IMR-90 (cell line): ENCODE measurements at regions not wholly inside any gene's neighbourhood (a gene's known extent, or its start where the extent isn't known, plus 50 kb on each side); places are given as distances from the start of the nearest gene placed in this dataset.

Experiments
- ATAC-seq: fragments of 200-7000 bp; cut with Tn5 transposase; 2 replicates; pipeline ENCODE4 v1.9.1; 2020; ENCODE audit warnings: low read depth, mild to moderate bottlenecking, moderate library complexity
- BruUV-seq: library from RNA; stranded (reverse); fragments of 400-500 nt; replicated peaks from 2 replicates; lab custom pipeline; 2021; lab: Mats Ljungman, UMichigan
- CTCF ChIA-PET: fragments of 300-600 bp; formaldehyde crosslinking; extraction: SDS; loops from one replicate; lab custom pipeline; 2021; ENCODE audit warnings: antibody characterized with exemption; lab: Yijun Ruan, JAX
- POLR2A ChIA-PET: fragments of 300-600 bp; sonication (Branson Sonifier 250); formaldehyde crosslinking; loops from one replicate; lab custom pipeline; 2022; ENCODE audit warnings: antibody characterized with exemption; ENCODE audit not compliant: unreplicated experiment; lab: Charles Lee
- DNase-seq: peaks from one replicate; pipeline ENCODE4 v3.0.0; 2013
- H2AFZ ChIP-seq: replicated peaks from 2 replicates; pipeline ENCODE3; 2013; ENCODE audit warnings: low read length, mild to moderate bottlenecking; ENCODE audit not compliant: poor library complexity
- H2AK5ac ChIP-seq: 2 replicates; pipeline ENCODE4 v1.6.1; 2013; ENCODE audit warnings: low read depth, low read length, inconsistent platforms
- H2AK9ac ChIP-seq: replicated peaks from 2 replicates; pipeline ENCODE3; 2013; ENCODE audit warnings: mild to moderate bottlenecking, low read depth, low read length, moderate library complexity; ENCODE audit not compliant: poor library complexity
- H2BK120ac ChIP-seq: 2 replicates; pipeline ENCODE4 v1.6.1; 2013; ENCODE audit warnings: low read depth, low read length, inconsistent platforms
- H2BK15ac ChIP-seq: 3 replicates; pipeline ENCODE4 v1.6.1; 2013; ENCODE audit warnings: low read depth, low read length, inconsistent platforms
- H2BK20ac ChIP-seq: 2 replicates; pipeline ENCODE4 v1.6.1; 2013; ENCODE audit warnings: low read depth, mild to moderate bottlenecking, inconsistent platforms, low read length, moderate library complexity
- H2BK5ac ChIP-seq: 2 replicates; pipeline ENCODE4 v1.6.1; 2013; ENCODE audit warnings: mild to moderate bottlenecking, low read depth, low read length, inconsistent platforms; ENCODE audit not compliant: poor library complexity, severe bottlenecking
- H3K14ac ChIP-seq: replicated peaks from 2 replicates; pipeline ENCODE4 v1.6.1; 2013; ENCODE audit warnings: low read depth, low read length, inconsistent platforms
- H3K18ac ChIP-seq: 2 replicates; pipeline ENCODE4 v1.6.1; 2013; ENCODE audit warnings: low read depth, low read length, control low read depth
- H3K23ac ChIP-seq: 2 replicates; pipeline ENCODE4 v1.6.1; 2013; ENCODE audit warnings: low read depth, low read length, inconsistent platforms
- H3K27ac ChIP-seq: 2 replicates; pipeline ENCODE4 v1.5.1; 2013; ENCODE audit warnings: mild to moderate bottlenecking, control low read depth, low read length; ENCODE audit not compliant: insufficient read depth
- H3K27me3 ChIP-seq: 2 replicates; pipeline ENCODE4 v1.6.1; 2013; ENCODE audit warnings: low read length; ENCODE audit not compliant: control insufficient read depth, insufficient read depth
- H3K36me3 ChIP-seq: 2 replicates; pipeline ENCODE4 v1.6.1; 2013; ENCODE audit warnings: low read length, mixed read lengths; ENCODE audit not compliant: control insufficient read depth, insufficient read depth
- H3K4ac ChIP-seq: 2 replicates; pipeline ENCODE4 v1.6.1; 2013; ENCODE audit warnings: low read depth, low read length, inconsistent platforms
- H3K4me1 ChIP-seq: 2 replicates; pipeline ENCODE4 v1.6.1; 2013; ENCODE audit warnings: low read length, mixed read lengths; ENCODE audit not compliant: control insufficient read depth, insufficient read depth
- H3K4me2 ChIP-seq: 2 replicates; pipeline ENCODE4 v1.6.1; 2013; ENCODE audit warnings: low read depth, mild to moderate bottlenecking, control low read depth, low read length, moderate library complexity
- H3K4me3 ChIP-seq: 2 replicates; pipeline ENCODE4 v1.5.1; 2013; ENCODE audit warnings: low read depth, mild to moderate bottlenecking, control low read depth, low read length, moderate library complexity; ENCODE audit not compliant: insufficient read depth
- H3K56ac ChIP-seq: 2 replicates; pipeline ENCODE4 v1.6.1; 2013; ENCODE audit warnings: low read length, inconsistent platforms; ENCODE audit not compliant: insufficient read depth; ENCODE audit errors: extremely low read depth
- H3K79me1 ChIP-seq, 2 experiments: 2 replicates each; pipeline ENCODE4 v1.6.1; 2013; ENCODE audit warnings: low read length in 2 of 2, inconsistent platforms in 1 of 2, low read depth in 1 of 2
- H3K9ac ChIP-seq: 2 replicates; pipeline ENCODE4 v1.6.1; 2013; ENCODE audit warnings: low read depth, low read length, control low read depth
- H3K9me1 ChIP-seq: 2 replicates; pipeline ENCODE4 v1.6.1; 2013; ENCODE audit warnings: low read length, inconsistent platforms; ENCODE audit not compliant: insufficient read depth
- H3K9me3 ChIP-seq: 2 replicates; pipeline ENCODE4 v1.6.1; 2013; ENCODE audit warnings: low read length; ENCODE audit not compliant: control insufficient read depth, insufficient read depth
- H4K20me1 ChIP-seq: 2 replicates; pipeline ENCODE4 v1.6.1; 2013; ENCODE audit warnings: low read length, inconsistent platforms; ENCODE audit not compliant: insufficient read depth
- H4K5ac ChIP-seq: 2 replicates; pipeline ENCODE4 v1.6.1; 2013; ENCODE audit warnings: mild to moderate bottlenecking, low read depth, low read length, control low read depth
- H4K8ac ChIP-seq, 2 experiments: 2 replicates each; pipeline ENCODE4 v1.6.1; 2013; ENCODE audit warnings: low read depth in 2 of 2, low read length in 2 of 2, control low read depth in 1 of 2, inconsistent platforms in 1 of 2
- H4K91ac ChIP-seq: 2 replicates; pipeline ENCODE4 v1.6.1; 2013; ENCODE audit warnings: low read depth, low read length, inconsistent platforms; ENCODE audit not compliant: insufficient read depth
- CEBPB ChIP-seq: IDR thresholded peaks from 2 replicates; pipeline ENCODE4 v1.6.1; 2012; ENCODE audit warnings: low read depth, low read length, improper control_type of control experiment
- CHD1 ChIP-seq: IDR thresholded peaks from 2 replicates; pipeline ENCODE4 v1.6.1; 2012; ENCODE audit warnings: low read depth, low read length, improper control_type of control experiment
- CTCF ChIP-seq: conservative IDR thresholded peaks from 2 replicates; pipeline ENCODE4 v1.5.1; 2012; ENCODE audit warnings: mild to moderate bottlenecking, low read depth, low read length, improper control_type of control experiment
- FOS ChIP-seq: fragments of 150-350 bp; IDR thresholded peaks from 2 replicates; pipeline ENCODE4 v1.6.1; 2016; ENCODE audit warnings: low read depth, low read length
- MAFK ChIP-seq: IDR thresholded peaks from 2 replicates; pipeline ENCODE4 v1.6.1; 2012; ENCODE audit warnings: low read depth, low read length, improper control_type of control experiment
- MAZ ChIP-seq: IDR thresholded peaks from 2 replicates; pipeline ENCODE4 v1.6.1; 2012; ENCODE audit warnings: low read depth, mild to moderate bottlenecking, low read length, improper control_type of control experiment, moderate library complexity, borderline replicate concordance
- RCOR1 ChIP-seq: IDR thresholded peaks from 2 replicates; pipeline ENCODE4 v1.6.1; 2012; ENCODE audit warnings: mild to moderate bottlenecking, low read length, improper control_type of control experiment; ENCODE audit not compliant: insufficient replicate concordance
- dilution Hi-C: fragments of 300-500 bp; cut with HindIII; formaldehyde crosslinking; loops from one replicate; pipeline ENCODE4 v1.14.3; 2018; ENCODE audit warnings: low sequenced_read_pairs; ENCODE audit not compliant: unreplicated experiment
- in situ Hi-C: fragments of 300-500 bp; cut with MboI; formaldehyde crosslinking; loops from 3 replicates; pipeline ENCODE4 v1.14.3; 2019; ENCODE audit warnings: low sequenced_read_pairs, inconsistent platforms, mixed read lengths
- intact Hi-C: fragments of 100-400 bp; cut with micrococcal nuclease; formaldehyde crosslinking; loops from 2 replicates; pipeline ENCODE4 v1.10.0; 2022

- no peak overlapping the region for H2BK15ac ChIP-seq
- no peaks in the 10 kb centered on the region for H3K36me3 ChIP-seq
- H2BK20ac ChIP-seq, result no peak overlapping the region
- no peak for TF ChIP-seq CHD1
- no peak for TF ChIP-seq CTCF
- no peak for TF ChIP-seq FOS
- no peak for TF ChIP-seq CEBPB
- no peak for TF ChIP-seq RCOR1
- no peak for TF ChIP-seq MAZ
- TF ChIP-seq MAFK, result no peak
- H3K9me1 ChIP-seq, result no peaks in the 10 kb centered on the region
- H4K8ac ChIP-seq, result no peak overlapping the region
- H4K20me1 ChIP-seq, result no peaks in the 10 kb centered on the region
- ChIA-PET POLR2A (no interaction called here), CTCF (no interaction called here)
- dilution Hi-C loops, result no loop called here
- H3K9me3 ChIP-seq, result no peaks in the 10 kb centered on the region; the same call in 1 of the 2 replicates
- H4K91ac ChIP-seq, result no peak overlapping the region
- no peak overlapping the region for H2BK5ac ChIP-seq
- H3K9ac ChIP-seq, result no peak overlapping the region
- H3K27me3 ChIP-seq, result no peaks in the 10 kb centered on the region
- no peak overlapping the region for H3K23ac ChIP-seq
- no peak overlapping the region for H3K27ac ChIP-seq
- intact Hi-C loops, result no loop called here
- no peak for ATAC-seq
- no peak overlapping the region for H3K56ac ChIP-seq
- no peak overlapping the region for H2BK120ac ChIP-seq
- H3K14ac ChIP-seq, result no peak overlapping the region
- no peak overlapping the region for H2AK9ac ChIP-seq
- no peaks in the 10 kb centered on the region for H3K4me1 ChIP-seq
- no peak overlapping the region for H3K4ac ChIP-seq
- no TSS peak for BruUV-seq
- no peak for DNase-seq
- no peak overlapping the region for H2AFZ ChIP-seq
- no peak overlapping the region for H4K5ac ChIP-seq
- no peak overlapping the region for H3K4me2 ChIP-seq
- in situ Hi-C loops, result no loop called here
- H3K18ac ChIP-seq, result no peak overlapping the region
- no peak overlapping the region for H2AK5ac ChIP-seq
- no peak overlapping the region for H3K4me3 ChIP-seq
- no peaks in the 10 kb centered on the region for H3K79me1 ChIP-seq
Observed at GRCh38 chr6:93900142-93900541, 480.8 kb upstream of the EPHA7 start.
